K562 (cell line): ENCODE measurements at regions not wholly inside any gene's neighbourhood (a gene's known extent, or its start where the extent isn't known, plus 50 kb on each side); places are given as distances from the start of the nearest gene placed in this dataset.

Experiments used
- ATAC-seq: fragments of 200-7000 bp; cut with Tn5 transposase; 3 replicates; pipeline ENCODE4 v1.9.1; 2020; ENCODE audit warnings: moderate library complexity
- BruUV-seq: library from RNA; stranded (reverse); fragments of 400-500 nt; replicated peaks from 2 replicates; lab custom pipeline; 2021; lab: Mats Ljungman, UMichigan
- CTCF ChIA-PET: fragments of 300-600 bp; formaldehyde crosslinking; extraction: SDS; loops from one replicate; lab custom pipeline; 2021; ENCODE audit warnings: low intra/inter-chr PET ratio; lab: Yijun Ruan, JAX
- POLR2A ChIA-PET: fragments of 300-600, 350-650 bp; sonication (Branson Sonifier 250); formaldehyde crosslinking; extraction: SDS; loops from one replicate; lab custom pipeline; 2021; ENCODE audit warnings: antibody characterized with exemption, inconsistent platforms; lab: Yijun Ruan, JAX
- DNase-seq, 4 experiments: peaks; one replicate each; pipeline versions ENCODE4 v3.0.0 to v3.0.0-alpha.2; 2011 to 2018; ENCODE audit warnings: low spot score in 3 of 4, mixed read lengths in 3 of 4; ENCODE audit errors: extremely low read depth in 1 of 4
- FAIRE-seq: peaks from 2 replicates; lab custom pipeline; 2011; peaks lifted over from hg19 to GRCh38; lab: Jason Lieb, UNC
- H2AFZ ChIP-seq: 2 replicates; pipeline ENCODE4 v1.6.0; 2011; ENCODE audit warnings: low read depth, low read length, control low read depth, inconsistent platforms
- H3K27ac ChIP-seq: fragments of 200-600 bp; 3 replicates; pipeline ENCODE4 v1.8.0; 2011; ENCODE audit warnings: low read depth, mild to moderate bottlenecking, control low read depth, inconsistent platforms, low read length, moderate library complexity, mixed read lengths; ENCODE audit errors: extremely low read depth
- H3K27me3 ChIP-seq, 2 experiments: fragments of 300-600 bp in 1 of 2; 2 replicates in 1 of 2; 3 replicates in 1 of 2; pipeline versions ENCODE4 v1.6.0 to v1.8.0; 2011; ENCODE audit warnings: inconsistent platforms in 2 of 2, low read length in 2 of 2, mild to moderate bottlenecking in 1 of 2, mixed read lengths in 1 of 2, moderate library complexity in 1 of 2; ENCODE audit not compliant: control insufficient read depth in 2 of 2, insufficient read depth in 2 of 2
- H3K36me3 ChIP-seq: fragments of 300-600 bp; 3 replicates; pipeline ENCODE4 v1.8.0; 2011; ENCODE audit warnings: mild to moderate bottlenecking, low read length, inconsistent platforms; ENCODE audit not compliant: control insufficient read depth, insufficient read depth
- H3K4me1 ChIP-seq, 2 experiments: fragments of 200-600 bp in 1 of 2; replicated peaks in 1 of 2; 2 replicates in 1 of 2; 3 replicates in 1 of 2; pipeline versions ENCODE4 v1.5.1 to v1.8.0; 2011; ENCODE audit warnings: inconsistent platforms in 2 of 2, low read length in 2 of 2, mild to moderate bottlenecking in 1 of 2, mixed read lengths in 1 of 2, moderate library complexity in 1 of 2; ENCODE audit not compliant: control insufficient read depth in 2 of 2, insufficient read depth in 2 of 2
- H3K4me2 ChIP-seq: 2 replicates; pipeline ENCODE4 v1.6.1; 2011; ENCODE audit warnings: low read length, control low read depth, inconsistent platforms, mixed read lengths; ENCODE audit not compliant: insufficient read depth
- H3K4me3 ChIP-seq: fragments of 200-600 bp; sonication (generic), shearing (Covaris generic); 2 replicates; pipeline ENCODE4 v1.5.1; 2016; ENCODE audit warnings: control low read depth, inconsistent platforms
- H3K79me2 ChIP-seq: fragments of 200-600 bp; 3 replicates; pipeline ENCODE4 v1.8.0; 2011; ENCODE audit warnings: low read length, inconsistent platforms; ENCODE audit not compliant: control insufficient read depth, insufficient read depth
- H3K9ac ChIP-seq, 2 experiments: 2 replicates each; pipeline versions ENCODE4 v1.6.0 to v1.6.1; 2011; ENCODE audit warnings: low read depth in 2 of 2, low read length in 2 of 2, control low read depth in 1 of 2, inconsistent platforms in 1 of 2, mild to moderate bottlenecking in 1 of 2, mixed read lengths in 1 of 2; ENCODE audit not compliant: insufficient read depth in 1 of 2
- H3K9me1 ChIP-seq: one replicate; pipeline ENCODE4 v1.6.0; 2011; ENCODE audit warnings: inconsistent platforms, mild to moderate bottlenecking, low read length, moderate library complexity; ENCODE audit not compliant: control insufficient read depth, insufficient read depth
- H3K9me3 ChIP-seq: replicated peaks from 2 replicates; pipeline ENCODE4 v1.5.1; 2011; ENCODE audit warnings: low read depth, low read length, inconsistent platforms; ENCODE audit not compliant: control insufficient read depth, insufficient read depth
- H4K20me1 ChIP-seq: replicated peaks from 2 replicates; pipeline ENCODE4 v1.6.1; 2011; ENCODE audit warnings: low read length, inconsistent platforms, mixed read lengths; ENCODE audit not compliant: control insufficient read depth, insufficient read depth
- NBN ChIP-seq: fragments of 450-650 bp; IDR thresholded peaks from 2 replicates; pipeline ENCODE4 v1.6.1; 2016; ENCODE audit warnings: low read depth, mild to moderate bottlenecking
- RAD21 ChIP-seq, 2 experiments: fragments of 250-450 bp in 1 of 2; fragments of 450-650 bp in 1 of 2; sonication (Bioruptor Pico) in 1 of 2; formaldehyde crosslinking in 1 of 2; IDR thresholded peaks in 1 of 2; conservative IDR thresholded peaks in 1 of 2; 2 replicates each; pipeline versions ENCODE4 v1.4.0 to v1.8.0; 2020 to 2022; ENCODE audit warnings: mild to moderate bottlenecking in 2 of 2, moderate library complexity in 1 of 2
- WGBS: fragments of 100-300 bp; shearing (Covaris generic); methylation state at CpG from one replicate; pipeline ENCODE4 v1.1.6; 2016; ENCODE audit warnings: low coverage, mixed read lengths; ENCODE audit not compliant: insufficient coverage; ENCODE audit errors: missing lambda C conversion rate; 5-methylcytosine and 5-hydroxymethylcytosine counted together
- in situ Hi-C: fragments of 300-500 bp; cut with MboI; formaldehyde crosslinking; loops from 4 replicates; pipeline ENCODE4 v1.15.0; 2018; ENCODE audit warnings: inconsistent platforms, mixed read lengths
- intact Hi-C: fragments of 100-400 bp; cut with micrococcal nuclease; formaldehyde crosslinking; loops from 2 replicates; pipeline ENCODE4 v1.14.2; 2022
- TF ChIP-seq, protein P1 (sequence below): sonication (generic); formaldehyde crosslinking; IDR thresholded peaks from 2 replicates; pipeline ENCODE4 v1.4.0; 2020; ENCODE audit warnings: mild to moderate bottlenecking, missing genetic modification reagents
- TF ChIP-seq, protein P2 (sequence below): sonication (generic); formaldehyde crosslinking; IDR thresholded peaks from 2 replicates; pipeline ENCODE4 v1.8.1; 2023; ENCODE audit warnings: mild to moderate bottlenecking, missing genetic modification reagents
- TF ChIP-seq, protein P3 (sequence below), 3 experiments: IDR thresholded peaks in 2 of 3; conservative IDR thresholded peaks in 1 of 3; 2 replicates each; pipeline ENCODE4 v1.5.1; 2011 to 2012; ENCODE audit warnings: low read length in 3 of 3, mild to moderate bottlenecking in 3 of 3, control low read depth in 2 of 3, improper control_type of control experiment in 1 of 3, inconsistent platforms in 1 of 3, low read depth in 1 of 3, mixed read lengths in 1 of 3, moderate library complexity in 1 of 3; ENCODE audit not compliant: insufficient read depth in 2 of 3

DNA sequence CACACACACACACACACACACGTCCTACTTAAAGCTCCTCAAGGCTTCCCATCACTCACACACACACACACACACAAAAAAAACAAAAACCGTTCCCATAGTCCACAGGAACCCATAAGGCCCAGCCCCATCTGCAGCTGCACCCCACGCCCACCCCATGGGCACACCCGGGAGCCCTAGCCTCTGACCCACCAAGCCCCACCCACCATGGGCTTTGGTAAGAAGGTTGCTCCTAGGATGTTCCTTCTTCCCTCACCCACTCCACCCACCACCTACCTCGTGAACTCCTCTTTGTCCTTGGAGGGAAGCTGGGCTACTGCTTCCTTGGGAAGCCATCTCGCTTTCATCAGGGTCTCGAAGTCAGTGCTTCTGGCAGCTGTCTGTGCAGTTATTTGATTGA is 115.1 kb downstream of the TPRA1 start (continued):
- TF ChIP-seq, protein P1, sequence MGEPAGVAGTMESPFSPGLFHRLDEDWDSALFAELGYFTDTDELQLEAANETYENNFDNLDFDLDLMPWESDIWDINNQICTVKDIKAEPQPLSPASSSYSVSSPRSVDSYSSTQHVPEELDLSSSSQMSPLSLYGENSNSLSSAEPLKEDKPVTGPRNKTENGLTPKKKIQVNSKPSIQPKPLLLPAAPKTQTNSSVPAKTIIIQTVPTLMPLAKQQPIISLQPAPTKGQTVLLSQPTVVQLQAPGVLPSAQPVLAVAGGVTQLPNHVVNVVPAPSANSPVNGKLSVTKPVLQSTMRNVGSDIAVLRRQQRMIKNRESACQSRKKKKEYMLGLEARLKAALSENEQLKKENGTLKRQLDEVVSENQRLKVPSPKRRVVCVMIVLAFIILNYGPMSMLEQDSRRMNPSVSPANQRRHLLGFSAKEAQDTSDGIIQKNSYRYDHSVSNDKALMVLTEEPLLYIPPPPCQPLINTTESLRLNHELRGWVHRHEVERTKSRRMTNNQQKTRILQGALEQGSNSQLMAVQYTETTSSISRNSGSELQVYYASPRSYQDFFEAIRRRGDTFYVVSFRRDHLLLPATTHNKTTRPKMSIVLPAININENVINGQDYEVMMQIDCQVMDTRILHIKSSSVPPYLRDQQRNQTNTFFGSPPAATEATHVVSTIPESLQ (CRISPR knock-in tag) = no peak
- TF ChIP-seq, all 486 proteins: peak for 0

DNA sequence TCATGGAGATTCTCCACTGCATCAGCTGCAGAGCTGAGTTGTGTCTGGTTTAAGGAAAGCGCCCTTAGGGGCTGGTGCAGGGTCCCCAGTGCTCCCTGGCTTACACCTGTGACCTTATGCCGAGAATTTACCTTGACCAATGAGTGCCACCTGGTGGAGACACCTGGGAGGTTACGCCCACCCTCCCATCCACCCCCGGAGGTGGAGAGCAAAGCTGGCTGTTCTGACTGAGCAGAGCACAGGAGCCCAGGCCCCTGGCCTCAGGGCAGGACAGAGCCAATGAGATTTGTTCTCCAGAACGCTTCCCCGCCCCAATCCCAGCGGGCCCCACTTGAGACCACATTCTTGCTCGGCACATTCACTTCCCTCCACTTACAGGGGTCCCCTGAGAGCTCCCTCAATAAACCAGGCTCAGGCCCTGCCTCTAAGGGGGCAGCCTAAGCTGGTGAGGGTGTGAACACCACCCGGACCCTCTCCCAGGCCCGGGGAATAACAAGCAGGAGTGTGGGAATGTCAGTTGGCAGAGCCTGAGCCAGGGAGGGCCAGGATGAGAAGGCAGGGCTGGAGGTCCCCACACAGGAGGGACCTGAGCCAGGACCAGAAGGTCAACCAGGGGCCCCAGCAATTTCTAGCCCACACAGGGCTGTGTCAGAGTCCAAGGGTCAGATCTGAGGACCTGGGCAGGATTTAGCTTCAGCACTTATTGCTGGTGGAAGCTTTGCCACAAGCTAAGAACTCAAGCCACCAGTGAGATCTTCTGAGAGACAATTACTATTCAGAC is 117.1 kb downstream of the TPRA1 start:
- intact Hi-C loops = no loop called here
- TF ChIP-seq NBN (no peak), RAD21 (CRISPR knock-in tag; conservative IDR thresholded peaks at IDR 0.05 in 1 of 2, IDR thresholded peaks at IDR 0.05 in 1 of 2) (peak in 1 of 2 experiments; percentile 20; a peak in 2 of 4 replicates)
- TF ChIP-seq, protein P2, sequence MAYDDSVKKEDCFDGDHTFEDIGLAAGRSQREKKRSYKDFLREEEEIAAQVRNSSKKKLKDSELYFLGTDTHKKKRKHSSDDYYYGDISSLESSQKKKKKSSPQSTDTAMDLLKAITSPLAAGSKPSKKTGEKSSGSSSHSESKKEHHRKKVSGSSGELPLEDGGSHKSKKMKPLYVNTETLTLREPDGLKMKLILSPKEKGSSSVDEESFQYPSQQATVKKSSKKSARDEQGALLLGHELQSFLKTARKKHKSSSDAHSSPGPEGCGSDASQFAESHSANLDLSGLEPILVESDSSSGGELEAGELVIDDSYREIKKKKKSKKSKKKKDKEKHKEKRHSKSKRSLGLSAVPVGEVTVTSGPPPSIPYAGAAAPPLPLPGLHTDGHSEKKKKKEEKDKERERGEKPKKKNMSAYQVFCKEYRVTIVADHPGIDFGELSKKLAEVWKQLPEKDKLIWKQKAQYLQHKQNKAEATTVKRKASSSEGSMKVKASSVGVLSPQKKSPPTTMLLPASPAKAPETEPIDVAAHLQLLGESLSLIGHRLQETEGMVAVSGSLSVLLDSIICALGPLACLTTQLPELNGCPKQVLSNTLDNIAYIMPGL (CRISPR knock-in tag) = no peak
- TF ChIP-seq, protein P3, sequence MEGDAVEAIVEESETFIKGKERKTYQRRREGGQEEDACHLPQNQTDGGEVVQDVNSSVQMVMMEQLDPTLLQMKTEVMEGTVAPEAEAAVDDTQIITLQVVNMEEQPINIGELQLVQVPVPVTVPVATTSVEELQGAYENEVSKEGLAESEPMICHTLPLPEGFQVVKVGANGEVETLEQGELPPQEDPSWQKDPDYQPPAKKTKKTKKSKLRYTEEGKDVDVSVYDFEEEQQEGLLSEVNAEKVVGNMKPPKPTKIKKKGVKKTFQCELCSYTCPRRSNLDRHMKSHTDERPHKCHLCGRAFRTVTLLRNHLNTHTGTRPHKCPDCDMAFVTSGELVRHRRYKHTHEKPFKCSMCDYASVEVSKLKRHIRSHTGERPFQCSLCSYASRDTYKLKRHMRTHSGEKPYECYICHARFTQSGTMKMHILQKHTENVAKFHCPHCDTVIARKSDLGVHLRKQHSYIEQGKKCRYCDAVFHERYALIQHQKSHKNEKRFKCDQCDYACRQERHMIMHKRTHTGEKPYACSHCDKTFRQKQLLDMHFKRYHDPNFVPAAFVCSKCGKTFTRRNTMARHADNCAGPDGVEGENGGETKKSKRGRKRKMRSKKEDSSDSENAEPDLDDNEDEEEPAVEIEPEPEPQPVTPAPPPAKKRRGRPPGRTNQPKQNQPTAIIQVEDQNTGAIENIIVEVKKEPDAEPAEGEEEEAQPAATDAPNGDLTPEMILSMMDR (IDR thresholded peaks at IDR 0.05 in 2 of 3, conservative IDR thresholded peaks at IDR 0.05 in 1 of 3; ENCODE audit: insufficient read depth in 2 of 3, low read depth in 1 of 3, low read length in 3 of 3) = peak; percentile 22 to 42 (median 30); a peak in 2 of 6 replicates
- TF ChIP-seq, all 486 proteins: peak for 2
- peak; percentile 7 to 55 (median 46) for DNase-seq
- Histone ChIP-seq H3K4me2 (no peak overlapping the region), H3K9me3 (no peaks in the 10 kb centered on the region), H3K27me3 (peaks cover 0 to 9% of the 10 kb centered on the region in 2 experiments; a peak in 2 of 5 replicates), H2AFZ (no peak overlapping the region), H3K4me1 (no peaks in the 10 kb centered on the region), H3K79me2 (no peaks in the 10 kb centered on the region), H4K20me1 (no peaks in the 10 kb centered on the region; the same call in 1 of the 2 replicates), H3K9me1 (no peaks in the 10 kb centered on the region), H3K27ac (no peak overlapping the region), H3K9ac (no peak overlapping the region), H3K4me3 (no peak overlapping the region), H3K36me3 (no peaks in the 10 kb centered on the region)
- FAIRE-seq = no peak
- BruUV-seq = no TSS peak
- ChIA-PET POLR2A (no interaction called here), CTCF (no interaction called here)
- WGBS = 2% methylated on average over 8 of the region's 10 CpGs
- in situ Hi-C loops = no loop called here
- peak; percentile 72 for ATAC-seq
